ENCODE measurements at regions not wholly inside any gene's neighbourhood (a gene's known extent, or its start where the extent isn't known, plus 50 kb on each side); places are given as distances from the start of the nearest gene placed in this dataset.
"Not testable (repeated sequence)": the region's sequence is repeated elsewhere in the genome, so short reads cannot be mapped to it uniquely, and the experiment has no call there.

DNA sequence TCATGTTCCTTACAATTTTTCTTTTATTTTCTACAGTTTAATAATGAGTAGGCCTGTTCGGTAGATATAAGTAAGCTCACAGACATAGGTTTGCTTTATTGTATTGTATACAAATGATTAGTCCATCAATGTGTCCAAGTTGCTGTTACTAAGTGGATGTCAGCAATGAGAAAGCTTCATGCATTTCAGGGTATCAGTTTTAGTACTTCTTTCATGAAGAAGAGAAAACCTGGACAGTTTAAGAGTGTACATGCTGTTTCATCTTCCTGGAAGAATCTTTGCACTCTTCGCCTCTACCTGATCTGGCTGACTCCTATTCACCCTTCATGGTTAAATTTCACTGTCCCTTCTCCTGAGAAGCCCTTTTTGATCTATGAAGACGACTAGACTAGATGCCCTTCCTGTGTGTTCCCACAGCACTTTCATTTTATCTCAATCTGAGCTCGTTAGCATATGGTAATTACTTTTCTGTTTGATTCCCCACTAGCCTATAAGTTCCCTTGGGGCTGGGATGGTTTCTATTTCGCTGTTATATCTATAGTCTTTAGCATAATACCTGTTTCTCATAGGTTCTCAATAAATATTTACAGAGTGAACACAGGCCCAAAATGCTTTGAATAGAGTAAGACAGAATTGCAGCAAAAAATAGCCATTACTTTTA is 70.7 kb downstream of the CETN3 start:
- no peak for DNase-seq
- intact Hi-C loops (cut with DNase I), result no loop called here

DNA sequence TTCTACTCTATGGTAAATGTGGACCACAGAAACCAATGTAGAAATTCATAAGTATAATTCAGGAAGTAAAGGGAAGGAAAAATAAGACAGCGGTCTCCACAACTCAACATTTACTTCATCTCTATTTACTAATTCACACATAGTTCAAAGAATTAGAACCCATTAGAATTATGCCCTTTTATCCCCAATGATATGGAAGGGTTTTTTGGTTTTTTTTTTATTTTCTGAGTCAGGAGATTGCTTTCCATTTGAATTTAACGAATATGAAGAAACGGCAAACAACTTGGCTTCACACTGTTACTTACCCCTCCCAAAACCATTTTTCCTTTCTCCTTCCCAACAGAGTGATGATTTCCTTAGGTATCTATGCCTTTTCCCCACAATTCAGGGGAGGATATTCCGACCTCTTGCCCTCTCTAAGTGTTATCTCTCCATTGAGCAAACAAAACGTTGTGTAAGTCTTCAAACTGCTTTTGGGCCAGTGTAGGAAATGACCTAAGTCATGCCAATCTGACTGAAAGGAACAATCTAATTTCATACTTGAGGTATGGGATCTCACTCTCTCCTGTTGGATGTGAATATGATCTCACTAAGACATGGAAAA is 72.0 kb downstream of the CETN3 start:
- no peak for DNase-seq

DNA sequence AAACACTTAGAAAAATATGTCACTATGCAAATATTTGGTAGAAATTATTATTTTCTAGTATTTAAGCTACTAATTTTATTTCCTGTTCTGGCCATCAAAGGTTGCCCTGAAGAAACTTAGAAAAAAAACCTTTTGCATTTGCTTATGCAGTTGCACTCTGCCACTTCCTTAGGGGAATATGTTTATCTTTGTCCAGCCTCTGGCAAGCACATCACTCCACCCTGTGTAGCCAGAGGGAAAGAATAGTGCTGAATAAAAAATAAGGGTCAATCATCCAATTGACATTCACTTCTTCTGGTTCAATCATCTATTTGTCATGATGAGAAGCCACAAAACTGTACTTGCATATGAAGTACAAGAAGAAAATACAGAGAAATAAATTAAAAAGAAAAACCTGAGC is 72.8 kb downstream of the CETN3 start:
- intact Hi-C loops (cut with DNase I), result no loop called here
- no peak for DNase-seq

More for the DNA sequence above, 72.0 kb downstream of the CETN3 start:
- intact Hi-C loops (cut with DNase I), result no loop called here

DNA sequence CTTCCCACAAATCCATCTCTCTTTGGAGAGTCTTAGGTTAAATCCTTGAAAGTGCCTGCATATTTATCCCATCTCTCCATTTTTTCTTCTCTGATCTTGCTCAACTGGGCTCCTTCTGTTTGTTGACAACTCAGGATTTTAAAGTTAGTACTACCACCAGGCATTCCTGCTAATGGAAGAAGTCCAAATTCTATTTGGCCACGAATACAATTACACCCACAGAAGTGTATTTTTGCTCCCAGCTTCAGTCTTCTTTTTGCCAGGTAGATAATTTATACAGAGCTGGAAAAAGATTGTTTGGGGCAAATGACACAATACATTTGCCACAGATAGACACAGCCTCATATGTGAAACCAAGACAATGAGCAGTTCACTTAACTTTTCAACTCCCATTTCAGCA is 74.8 kb downstream of the CETN3 start:
- intact Hi-C loops (cut with DNase I), result no loop called here
- no peak for DNase-seq

DNA sequence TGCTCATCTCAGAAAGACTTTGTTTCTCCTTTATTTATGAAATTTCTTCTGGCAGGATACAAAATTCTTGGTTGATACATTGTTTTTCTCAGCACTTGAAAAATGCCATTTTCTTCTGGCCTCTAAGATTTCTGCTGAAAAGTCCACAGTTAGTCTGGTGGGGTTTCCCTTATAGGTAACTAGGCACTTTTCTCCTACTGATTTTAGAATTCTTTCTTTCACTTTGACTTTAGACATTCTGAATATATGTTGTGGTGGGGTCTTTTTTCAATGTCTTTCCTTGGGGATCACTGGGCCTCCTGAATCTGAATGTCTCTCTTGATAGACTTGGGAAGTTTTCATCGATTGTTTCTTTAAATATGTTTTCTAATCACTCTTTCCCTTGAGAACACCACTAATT is 79.6 kb downstream of the CETN3 start:
- DNase-seq, result no peak
- intact Hi-C loops (cut with DNase I), result no loop called here

DNA sequence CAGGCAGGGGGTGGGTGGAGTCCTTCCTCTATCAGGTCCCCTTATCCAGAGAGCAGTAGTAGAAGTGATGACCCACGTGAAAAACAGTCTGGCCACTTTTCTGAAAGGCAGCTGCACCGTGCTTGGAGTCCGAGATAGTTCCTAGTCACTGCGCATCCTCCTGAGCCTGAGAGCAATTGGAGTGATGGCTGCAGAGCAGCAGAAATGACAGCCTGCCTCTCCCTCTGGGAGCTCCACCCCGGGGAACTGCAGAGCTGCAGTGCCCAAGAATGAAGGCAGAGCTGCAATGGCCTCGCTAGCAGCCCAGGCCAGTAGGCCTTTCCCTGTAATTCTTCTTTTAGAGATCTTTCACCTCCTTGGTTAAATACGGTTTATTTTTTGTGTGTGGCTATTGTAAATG is 82.6 kb downstream of the CETN3 start:
- DNase-seq, result peak in 7 of 10 donors; percentile 28 to 89 (median 57)
- intact Hi-C loops (cut with DNase I), result no loop called here

DNA sequence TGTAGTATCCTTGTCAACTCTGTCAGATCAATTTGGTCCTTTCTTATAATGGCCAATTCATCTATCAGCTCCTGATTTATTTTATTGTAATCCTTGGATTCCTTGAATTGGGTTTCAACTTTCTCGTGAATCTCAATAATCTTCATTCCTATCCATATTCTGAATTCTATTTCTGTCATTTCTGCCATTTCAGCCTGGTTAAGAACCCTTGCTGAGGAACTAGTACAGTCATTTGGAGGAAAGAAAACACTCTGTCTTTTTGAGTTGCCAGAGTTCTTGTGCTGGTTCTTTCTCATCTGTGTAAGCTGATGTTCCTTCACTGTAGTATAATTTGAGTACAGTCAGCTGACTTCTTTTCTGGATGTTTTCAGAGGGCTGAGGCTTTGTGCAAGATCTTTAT is 84.5 kb downstream of the CETN3 start:
- DNase-seq, result no peak
- intact Hi-C loops (cut with DNase I), result no loop called here

DNA sequence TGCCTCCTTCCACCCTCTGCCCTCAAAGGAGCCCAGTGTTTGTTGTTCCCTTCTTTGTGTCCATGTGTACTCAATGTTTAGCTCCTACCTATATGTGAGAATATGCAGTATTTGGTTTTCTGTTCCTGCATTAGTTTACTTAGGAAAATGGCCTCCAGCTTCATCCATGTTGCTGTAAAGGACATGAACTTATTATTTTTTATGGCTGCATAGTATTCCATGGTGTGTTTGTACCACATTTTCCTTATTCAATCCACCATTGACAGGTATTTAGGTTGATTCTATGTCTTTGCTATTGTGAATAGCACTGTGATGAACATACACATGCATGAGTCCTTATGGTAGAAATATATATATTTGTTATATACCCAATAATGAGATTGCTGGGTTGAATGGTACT is 89.2 kb downstream of the CETN3 start:
- DNase-seq; intact Hi-C loops (cut with DNase I): not testable (repeated sequence)

DNA sequence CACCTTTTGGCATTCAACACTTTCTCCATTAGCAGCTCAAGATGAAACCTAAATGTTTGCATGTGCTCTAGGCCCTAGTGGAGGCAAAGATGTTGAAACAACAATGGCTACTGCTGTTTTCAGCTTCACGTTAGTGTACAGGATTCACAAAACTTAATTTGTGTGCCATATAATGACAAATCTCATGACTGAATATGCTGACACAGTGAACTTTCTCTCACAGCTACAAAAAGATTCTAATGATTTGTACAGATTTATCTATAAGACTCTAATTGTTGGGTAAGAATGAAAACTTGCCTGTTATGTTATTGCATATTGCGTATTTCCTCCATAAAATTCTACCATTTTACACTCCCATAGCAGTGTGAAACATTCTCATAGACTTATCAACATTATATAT is 97.5 kb downstream of the CETN3 start:
- no peak for DNase-seq
- intact Hi-C loops (cut with DNase I), result no loop called here

DNA sequence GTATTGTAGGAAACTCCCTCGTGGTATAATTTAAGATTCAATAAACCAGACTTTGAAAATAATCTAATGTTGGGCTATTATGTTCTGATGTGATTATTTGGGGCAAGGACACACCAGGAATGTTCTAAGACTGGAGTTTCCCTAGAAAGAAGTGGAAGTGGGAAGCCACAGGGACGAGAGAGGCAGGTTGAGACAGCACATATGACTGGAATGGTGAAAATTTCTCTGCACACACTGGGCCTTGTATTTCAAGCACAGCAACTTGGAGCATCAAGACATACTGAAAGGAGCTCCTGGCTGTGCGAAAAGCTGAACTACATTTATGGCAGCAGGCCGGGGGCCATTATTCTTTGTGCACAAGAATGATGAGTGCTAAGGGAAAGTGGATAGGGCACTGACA is 98.2 kb downstream of the CETN3 start:
- no peak for DNase-seq

DNA sequence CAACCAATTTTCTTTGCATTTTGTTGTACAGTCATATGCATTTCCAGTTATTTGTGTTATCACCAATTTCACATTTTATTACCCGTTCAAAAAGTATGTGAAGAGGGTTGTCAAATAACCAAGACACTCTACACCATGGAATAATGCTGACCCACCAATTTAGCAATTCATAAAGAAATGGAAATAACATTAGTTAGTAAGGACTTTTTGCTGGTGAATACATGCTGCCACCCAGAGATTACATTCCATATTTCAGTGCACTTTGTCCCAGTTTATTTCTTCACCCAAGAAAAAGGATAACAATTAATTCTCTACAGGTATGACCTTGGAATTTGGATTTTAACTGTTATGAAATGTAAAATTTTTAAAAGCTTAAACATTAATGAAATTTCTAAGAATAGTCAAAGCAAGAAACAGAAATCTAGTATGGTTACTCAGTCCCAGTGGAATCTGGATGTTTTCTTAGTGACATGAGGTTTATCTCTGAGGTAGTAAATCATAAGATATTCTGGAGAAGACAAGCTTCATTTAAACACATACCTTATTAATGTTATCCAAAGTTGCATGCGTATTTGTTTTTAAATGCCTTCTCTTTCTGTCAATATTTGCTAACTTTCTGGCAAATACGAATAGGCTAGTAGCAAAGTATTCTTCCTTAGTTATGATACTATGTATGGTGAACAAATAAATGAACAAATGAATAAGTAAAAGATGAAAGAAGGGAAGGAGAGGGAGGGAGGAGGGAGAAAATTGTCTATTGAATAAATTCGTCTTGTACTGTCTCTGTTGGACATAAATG is 100.6 kb downstream of the CETN3 start:
- no peak for DNase-seq

More for the DNA sequence above, 98.2 kb downstream of the CETN3 start:
- intact Hi-C loops (cut with DNase I), result no loop called here

DNA sequence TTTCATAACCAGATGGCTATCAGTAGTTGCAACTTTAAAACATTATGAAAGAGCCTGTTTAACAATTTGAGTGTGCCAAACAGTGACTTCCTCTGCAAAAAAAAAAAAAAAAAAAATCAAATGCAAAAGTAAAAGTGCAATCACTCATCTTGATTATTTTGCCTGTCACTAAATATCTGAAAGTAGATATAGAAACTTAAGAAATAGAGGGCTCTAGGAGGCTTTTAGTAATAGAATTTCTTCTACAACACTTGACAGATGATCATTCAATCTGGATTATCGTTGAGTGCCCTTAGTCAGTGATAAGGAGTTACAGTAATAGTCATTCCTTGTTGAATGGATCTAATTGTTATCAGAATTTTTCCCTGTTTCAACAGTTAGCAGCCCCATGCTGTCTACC is 101.8 kb downstream of the CETN3 start:
- no peak for DNase-seq
- intact Hi-C loops (cut with DNase I), result no loop called here

More for the DNA sequence above, 100.6 kb downstream of the CETN3 start:
- intact Hi-C loops (cut with DNase I), result no loop called here

DNA sequence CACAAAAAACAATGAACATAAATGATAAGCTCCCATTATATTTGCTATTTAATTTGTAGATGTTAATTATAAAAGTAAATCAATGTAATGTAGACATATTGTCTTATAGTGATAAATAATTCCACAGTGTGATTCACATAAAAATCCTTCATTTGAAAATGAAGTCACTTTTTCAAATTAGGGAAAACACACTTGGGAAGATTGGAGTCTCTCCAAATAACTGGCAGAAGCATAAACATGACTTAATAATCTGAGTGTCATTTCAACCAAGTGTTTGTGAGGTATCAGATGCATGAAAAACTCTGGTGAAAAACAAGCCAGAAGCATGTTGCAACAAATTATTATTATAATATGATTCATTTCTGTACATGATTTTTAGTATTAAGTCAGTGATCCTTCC is 102.2 kb downstream of the CETN3 start:
- intact Hi-C loops (cut with DNase I), result no loop called here
- DNase-seq, result no peak

DNA sequence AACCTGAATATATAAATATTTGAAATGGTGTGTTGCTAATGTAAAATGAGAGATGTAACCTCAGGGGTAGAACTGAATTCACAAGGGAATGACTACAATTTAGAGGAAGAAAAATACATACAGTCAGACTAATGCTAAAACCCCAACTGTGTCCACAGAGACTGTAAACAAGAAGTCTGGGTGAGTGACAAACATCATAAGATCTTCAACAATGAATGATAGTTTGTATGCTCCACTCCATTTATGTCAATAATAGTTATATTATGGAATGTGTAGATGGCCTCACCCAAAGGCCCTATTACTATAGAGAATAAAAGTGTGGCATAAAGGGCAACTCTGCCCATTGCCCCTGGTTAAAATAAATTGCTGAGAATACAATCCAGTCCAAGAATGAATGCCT is 102.9 kb downstream of the CETN3 start:
- DNase-seq, result no peak
- intact Hi-C loops (cut with DNase I), result no loop called here

DNA sequence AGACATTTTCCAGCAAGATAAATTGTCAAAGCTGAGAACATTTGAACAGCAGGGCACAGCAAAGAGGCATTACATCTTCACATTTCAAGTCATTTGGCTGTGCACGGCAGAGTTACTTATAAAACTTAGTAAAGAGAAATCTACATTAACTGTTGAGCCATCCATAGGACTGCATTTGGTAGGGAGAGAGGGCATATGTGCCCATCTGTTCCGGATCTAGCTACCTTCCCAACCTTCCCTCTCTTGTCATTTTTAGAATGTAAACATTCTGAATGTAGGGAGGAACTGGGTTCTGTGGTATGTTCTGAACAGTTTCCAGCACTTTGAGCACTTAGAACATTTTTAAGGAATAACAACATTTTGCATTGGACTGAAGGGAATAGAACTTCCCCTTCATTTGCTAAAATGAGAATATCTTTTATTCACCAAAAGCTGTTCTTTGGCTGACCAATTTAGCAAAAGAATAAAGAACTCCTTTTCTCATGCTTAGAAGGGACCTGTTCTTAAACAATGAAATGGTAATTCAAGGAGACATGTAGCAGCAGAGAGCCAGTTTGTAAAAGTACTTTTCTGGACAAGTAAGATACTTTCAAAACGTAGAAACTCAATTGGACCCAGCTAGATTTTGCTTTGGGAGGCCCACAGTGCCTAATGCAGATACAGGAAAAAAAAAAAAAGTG is 104.4 kb downstream of the CETN3 start:
- no peak for DNase-seq

DNA sequence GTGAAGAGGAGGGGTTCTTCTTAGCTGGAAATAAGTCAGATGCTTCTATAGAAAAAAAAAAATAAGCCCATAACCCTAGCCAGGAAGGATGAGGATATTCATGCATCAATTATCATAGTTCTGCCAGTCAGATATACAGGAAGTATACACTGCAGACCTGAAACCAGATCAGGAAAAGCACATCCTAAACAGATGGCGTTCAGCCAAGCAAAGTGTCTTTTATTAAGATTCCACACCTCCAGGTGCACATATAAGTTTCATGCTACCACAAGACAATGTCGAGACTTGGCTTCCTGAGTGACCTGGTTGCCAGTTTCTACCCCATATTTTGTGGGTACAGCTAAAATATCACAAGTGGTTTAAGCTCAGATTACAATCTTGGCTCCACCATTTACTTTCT is 108.3 kb downstream of the CETN3 start:
- DNase-seq, result no peak
- intact Hi-C loops (cut with DNase I), result no loop called here

More for the DNA sequence above, 104.4 kb downstream of the CETN3 start:
- intact Hi-C loops (cut with DNase I), result no loop called here

DNA sequence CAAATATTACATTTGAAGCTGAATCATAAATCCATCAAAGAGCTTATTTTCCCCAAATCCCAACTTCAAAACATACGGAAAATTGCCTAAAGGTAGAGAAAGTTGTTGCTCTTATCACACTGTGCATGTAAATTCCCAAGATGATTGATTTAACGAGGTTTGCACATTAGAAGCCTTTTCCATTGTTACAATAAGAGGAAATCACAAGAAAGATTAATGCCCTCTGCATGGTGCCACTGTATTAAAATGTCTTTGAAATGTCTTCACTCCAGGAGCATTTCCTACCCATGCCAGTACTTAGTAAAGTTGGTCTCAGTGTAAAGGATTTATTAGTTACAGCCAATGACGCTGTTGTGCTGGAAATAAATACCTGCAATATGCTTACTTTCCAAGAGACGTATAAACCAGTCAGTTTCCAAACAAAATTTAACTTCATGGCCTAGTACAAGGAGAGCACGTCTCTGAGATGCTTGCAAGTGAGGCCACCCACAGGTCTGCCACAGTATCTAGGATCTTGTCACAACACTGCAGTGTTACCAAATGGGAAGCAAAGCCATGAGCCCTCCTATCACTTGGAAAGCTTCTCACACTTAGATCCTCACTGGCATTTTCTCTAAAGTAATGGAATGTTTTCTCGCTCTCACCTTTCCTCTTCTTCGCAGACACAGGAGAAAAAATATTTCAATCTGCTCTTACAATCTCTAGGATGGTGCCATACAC is 112.4 kb downstream of the CETN3 start:
- intact Hi-C loops (cut with DNase I), result no loop called here
- DNase-seq, result peak in 2 of 10 donors; percentile 27 to 79

DNA sequence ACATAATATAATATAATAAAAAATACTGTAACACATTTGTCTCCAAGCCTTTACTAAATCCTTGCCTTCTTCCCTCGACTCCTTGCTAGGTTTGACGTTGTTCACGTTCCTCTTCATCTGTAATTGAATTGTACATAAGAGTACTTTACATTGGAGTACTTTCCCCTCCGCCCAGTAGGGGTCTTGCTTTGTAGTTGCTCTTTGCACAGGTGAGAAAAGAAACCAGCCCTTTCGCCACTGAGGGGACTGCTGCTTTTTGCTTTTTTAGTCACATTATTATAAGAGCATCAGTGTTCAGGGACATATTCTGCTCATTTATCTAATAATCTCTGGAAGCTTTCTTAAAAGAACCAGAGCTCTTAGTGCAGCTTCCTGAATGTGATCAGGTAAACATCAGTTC is 115.0 kb downstream of the CETN3 start:
- intact Hi-C loops (cut with DNase I), result no loop called here

DNA sequence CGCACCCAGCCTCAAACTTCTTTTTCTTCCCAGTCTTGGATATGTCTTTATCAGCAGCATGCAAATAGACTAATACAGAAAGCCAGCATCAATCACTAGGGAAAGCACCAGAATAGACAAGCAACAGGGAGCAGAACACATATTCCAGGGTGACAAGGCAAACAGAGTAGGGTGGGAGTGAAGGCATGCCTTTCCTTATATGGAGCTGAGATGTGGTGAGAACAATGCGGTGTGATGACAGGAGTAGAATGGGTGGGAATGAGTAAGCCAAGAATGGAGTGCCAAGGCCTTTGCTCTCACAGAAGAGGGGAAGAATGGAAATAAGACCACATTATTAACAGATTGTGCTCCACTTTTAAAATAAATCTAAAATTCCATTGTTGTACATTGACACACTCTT is 115.6 kb downstream of the CETN3 start:
- intact Hi-C loops (cut with DNase I), result no loop called here

More for the DNA sequence above, 115.0 kb downstream of the CETN3 start:
- no peak for DNase-seq

DNA sequence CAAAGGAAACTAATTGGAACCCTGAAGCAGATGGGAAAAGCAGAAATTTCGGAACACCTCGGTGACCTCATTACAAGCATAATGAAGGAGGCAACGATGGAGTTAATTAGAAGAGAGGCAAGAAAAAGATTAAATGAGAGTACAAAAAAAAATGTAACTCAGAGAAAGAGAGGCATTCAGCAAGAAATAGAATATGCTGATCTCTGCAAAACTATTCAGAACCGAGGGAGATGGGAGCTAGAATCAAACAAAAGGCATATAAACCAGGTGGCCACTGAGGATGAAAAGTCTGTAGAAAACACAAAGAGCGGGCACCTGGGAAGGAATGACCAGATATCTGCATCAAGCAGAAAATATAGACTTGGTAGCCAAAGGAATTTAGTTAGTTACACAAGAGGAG is 118.9 kb downstream of the CETN3 start:
- DNase-seq, result no peak
- intact Hi-C loops (cut with DNase I), result no loop called here

More for the DNA sequence above, 115.6 kb downstream of the CETN3 start:
- no peak for DNase-seq

Data from posterior cingulate gyrus (tissue), 11 donors.